Skin of body (tissue), 2 donors: ENCODE measurements at regions not wholly inside any gene's neighbourhood (a gene's known extent, or its start where the extent isn't known, plus 50 kb on each side); places are given as distances from the start of the nearest gene placed in this dataset. TPM values are rescaled to one million over a fixed set of nuclear protein-coding genes. Genes with fewer than 3 reads are reported as not detected.

Source experiments
- DNase-seq: peaks from one replicate; lab custom pipeline; 2025; lab: John Stamatoyannopoulos, UW
- small RNA-seq: library from RNA; depleted of rRNA; stranded (forward); fragments of <200 nt; gene quantifications from one replicate; pipeline ENCODE3, GENCODE V24; 2014; ENCODE audit warnings: low replicate concordance

- DNase-seq, result no peak
Observed at GRCh38 chr4:14952352-14952751, 49.9 kb upstream of the CPEB2 start.

Small RNA genes in the stretch of these regions (small RNA-seq; reads per million reads assigned to genes)
- gene RF00092, result not detected
